ENCODE measurements at regions not wholly inside any gene's neighbourhood (a gene's known extent, or its start where the extent isn't known, plus 50 kb on each side); places are given as distances from the start of the nearest gene placed in this dataset.

GRCh38 chr4:155616117-155616516 is 50.5 kb upstream of the GUCY1A1 start:
- no peak for DNase-seq (ENCODE audit: low read depth in 2 of 2)

DNA sequence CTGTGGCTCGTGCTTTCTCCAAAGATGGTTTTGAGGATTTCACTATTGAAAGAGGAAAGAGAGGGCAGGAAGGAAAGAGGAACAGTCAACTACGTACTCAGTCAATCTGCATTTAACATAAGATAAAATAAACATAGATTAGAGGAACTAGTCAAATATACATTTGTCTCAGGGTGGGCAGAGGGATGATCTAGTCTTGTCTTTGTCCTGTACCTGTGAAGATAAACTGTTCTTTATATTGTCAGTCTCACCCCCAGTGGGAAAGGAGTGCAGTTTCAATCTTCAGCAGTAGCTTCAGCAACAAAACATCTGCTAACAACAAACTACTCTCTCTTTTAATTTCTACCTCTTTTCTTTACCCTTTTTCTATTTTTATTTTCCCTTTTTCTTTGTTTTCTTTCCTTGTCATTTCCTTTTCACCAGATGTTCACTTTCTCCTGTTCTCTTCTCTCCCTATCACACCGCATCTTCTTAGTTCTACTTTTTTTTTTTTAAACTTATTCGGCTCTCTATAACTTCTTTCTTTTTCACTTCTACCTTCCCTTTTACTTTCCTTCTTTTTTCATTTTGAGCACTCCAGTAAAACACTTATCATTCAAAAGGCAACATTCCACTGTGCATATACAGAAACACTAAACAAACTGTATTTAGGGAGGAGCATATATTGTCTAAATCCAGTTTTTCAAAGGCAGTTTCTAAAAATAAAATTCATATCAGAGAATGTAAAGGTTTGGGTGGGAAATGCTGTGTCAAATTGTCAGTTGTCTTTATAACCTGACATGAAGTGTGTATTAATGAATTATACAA is 51.4 kb upstream of the GUCY1A1 start:
- no peak for DNase-seq (ENCODE audit: low read depth in 2 of 2)

DNA sequence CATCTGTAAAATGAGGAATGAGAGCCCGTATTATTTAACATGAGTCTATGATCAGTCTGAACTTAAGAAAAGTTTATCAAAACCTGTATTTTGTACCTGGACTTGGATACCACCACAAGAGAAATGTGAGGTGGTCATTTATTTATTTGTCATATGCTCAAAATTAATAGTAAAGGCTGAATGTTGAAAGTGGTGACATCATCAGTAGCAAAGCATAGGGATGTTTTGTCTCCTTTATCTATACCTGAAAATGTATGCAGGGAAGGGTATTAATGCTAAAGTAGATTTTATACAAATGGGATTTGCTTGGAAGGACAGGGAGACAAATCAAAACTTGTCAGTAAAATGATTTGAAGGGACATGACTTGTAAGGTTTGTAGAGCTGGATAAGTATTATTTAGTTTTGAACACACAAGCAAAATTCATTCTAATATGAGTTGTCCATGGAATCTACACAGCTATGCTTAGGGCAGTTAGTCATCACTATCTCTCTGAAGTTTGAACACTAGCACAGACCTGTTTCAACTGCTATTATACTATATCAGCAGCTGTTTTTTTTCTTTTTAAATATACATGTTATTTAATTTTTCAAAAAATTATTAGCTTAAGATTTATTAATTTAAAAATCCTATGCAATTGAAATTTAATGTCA is 52.4 kb upstream of the GUCY1A1 start:
- no peak for DNase-seq (ENCODE audit: low read depth in 2 of 2)

GRCh38 chr4:155612074-155612473 is 54.6 kb upstream of the GUCY1A1 start:
- DNase-seq (ENCODE audit: low read depth in 2 of 2): no peak

GRCh38 chr4:155611501-155611900 is 55.1 kb upstream of the GUCY1A1 start:
- no peak for DNase-seq (ENCODE audit: low read depth in 2 of 2)

DNA sequence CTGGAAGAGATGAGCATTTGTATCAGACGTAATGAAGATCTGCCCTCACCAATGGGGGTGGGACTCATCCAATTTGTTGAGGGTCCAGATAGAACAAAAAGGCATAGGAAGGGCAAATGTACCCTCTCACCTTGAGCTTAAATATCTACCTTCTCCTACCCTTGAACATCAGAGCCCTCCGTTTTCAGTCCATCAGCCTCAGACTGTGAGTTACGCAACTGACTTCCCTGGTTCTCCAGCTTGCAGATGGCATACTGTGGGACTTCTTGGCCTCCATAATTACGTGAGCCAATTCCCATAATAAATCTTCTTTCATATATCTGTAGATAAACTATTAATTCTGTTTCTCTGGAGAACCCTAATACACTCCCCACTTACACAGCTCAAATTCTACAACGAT is 56.5 kb upstream of the GUCY1A1 start:
- no peak for DNase-seq (ENCODE audit: low read depth in 2 of 2)

GRCh38 chr4:155609455-155610059 is 57.1 kb upstream of the GUCY1A1 start:
- no peak for DNase-seq (ENCODE audit: low read depth in 2 of 2)

DNA sequence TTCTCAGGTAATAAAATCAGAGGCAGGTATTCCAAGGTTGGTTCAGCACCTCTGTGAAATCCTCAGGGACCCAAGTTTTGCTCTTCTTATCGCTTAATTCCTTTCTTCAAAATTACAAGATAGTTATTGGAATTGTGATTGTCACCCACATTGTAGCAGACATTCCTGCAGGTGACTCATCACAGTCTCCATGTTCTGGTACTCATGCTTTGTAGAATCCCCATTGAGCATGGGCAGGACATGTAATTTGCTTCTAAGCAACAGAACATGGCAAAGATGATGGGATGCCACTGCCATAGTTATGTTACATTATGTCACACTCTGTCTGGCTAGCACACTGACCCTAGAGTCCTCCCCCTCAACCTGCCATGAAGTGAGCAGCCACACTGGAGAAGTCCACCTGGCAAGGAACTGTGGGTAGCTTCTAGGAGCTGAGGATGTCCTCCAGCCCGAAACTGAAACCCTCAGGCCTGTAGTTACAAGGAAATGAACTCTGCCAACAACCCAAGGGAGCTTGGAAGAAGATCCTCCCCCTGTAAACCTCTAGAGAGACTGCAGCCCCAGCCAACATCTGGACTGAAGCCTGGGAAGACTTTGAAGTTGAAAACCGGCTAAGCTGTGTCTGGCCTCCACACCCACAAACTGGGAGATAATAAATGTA is 58.3 kb upstream of the GUCY1A1 start:
- DNase-seq (ENCODE audit: low read depth in 2 of 2): no peak

- DNase-seq (ENCODE audit: low read depth in 2 of 2): no peak
Measured at GRCh38 chr4:155607481-155607880, 59.2 kb upstream of the GUCY1A1 start.

DNA sequence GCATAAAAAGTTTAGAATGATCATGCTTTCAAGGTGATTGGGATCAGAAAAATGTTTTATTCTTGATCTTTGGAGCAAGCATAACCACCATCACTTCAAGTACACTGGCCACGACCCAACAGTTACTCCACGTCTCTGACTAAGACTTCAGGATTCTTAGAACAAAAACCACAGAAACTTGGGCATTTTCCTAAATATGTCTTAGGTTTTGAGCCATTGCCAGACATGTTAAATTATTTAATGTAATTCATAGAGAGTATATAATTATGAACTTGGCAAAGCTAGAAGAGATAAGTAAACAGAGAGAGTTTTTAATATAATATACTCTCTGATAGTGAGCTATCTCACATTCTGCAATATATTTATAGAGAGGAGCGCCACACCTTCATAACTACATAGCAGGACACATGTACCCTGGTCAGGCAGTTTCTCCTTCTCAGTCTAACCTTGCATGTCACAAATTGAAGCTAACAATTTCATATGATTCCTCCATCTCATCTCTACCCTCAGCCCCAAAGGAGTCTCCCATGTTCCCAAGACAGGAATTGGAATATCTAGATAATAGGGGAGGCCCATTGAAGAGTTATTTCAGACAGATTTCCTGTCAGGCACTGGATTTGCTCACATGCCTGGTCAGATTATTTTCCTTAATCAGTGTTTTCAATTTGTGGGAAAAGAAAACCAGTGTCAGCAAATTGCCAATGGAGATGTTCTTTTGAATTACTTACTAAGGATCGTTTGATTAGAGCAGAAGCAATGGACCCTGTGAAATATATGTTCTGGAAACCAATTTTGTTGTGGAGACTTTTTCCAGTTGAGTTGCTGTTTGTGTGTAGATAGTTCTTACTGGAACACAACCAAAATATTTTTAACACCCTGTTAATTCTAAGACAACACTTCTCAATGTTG is 61.7 kb upstream of the GUCY1A1 start:
- no peak for DNase-seq (ENCODE audit: low read depth in 2 of 2)

GRCh38 chr4:155603360-155603891 is 63.2 kb upstream of the GUCY1A1 start:
- DNase-seq (ENCODE audit: low read depth in 2 of 2): no peak

DNA sequence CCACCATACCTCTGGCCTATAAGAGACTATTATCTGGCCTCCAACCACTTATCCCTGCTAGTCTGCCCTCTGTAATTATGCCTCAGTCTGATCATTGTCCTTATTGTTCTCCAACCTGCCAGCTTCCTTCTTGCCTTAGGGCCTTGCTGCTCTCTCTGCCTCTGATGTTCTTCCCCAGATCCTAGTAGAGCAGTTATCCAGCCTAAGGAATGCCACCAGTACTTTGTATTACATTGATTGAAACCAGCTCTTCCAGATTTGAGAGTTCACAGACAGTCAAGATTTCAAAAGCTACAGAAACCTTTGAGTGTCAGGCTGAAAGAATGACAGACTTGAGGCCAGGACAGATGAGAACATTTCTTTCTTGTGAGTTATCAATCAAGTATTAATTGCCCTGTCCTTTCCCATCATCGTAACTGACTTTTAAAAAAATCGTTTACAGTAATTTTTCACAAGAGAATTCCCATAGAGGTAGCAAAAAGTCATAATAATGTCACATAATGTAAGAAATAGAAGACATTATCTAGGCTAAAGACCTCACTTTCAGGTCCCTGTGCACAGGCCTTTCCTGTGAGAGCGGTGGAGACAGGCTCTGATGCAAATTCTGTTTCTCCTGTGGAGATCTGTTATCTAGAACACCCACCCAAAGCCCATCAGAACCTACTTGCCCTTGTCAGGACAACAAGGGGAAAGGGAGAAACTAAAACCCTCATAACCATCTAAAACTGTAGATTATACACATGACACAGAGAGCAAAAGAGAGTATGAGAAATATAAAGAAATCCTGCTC is 64.1 kb upstream of the GUCY1A1 start:
- no peak for DNase-seq (ENCODE audit: low read depth in 2 of 2)

- no peak for DNase-seq (ENCODE audit: low read depth in 2 of 2)
Measured at GRCh38 chr4:155600244-155600643, 66.4 kb upstream of the GUCY1A1 start.

DNA sequence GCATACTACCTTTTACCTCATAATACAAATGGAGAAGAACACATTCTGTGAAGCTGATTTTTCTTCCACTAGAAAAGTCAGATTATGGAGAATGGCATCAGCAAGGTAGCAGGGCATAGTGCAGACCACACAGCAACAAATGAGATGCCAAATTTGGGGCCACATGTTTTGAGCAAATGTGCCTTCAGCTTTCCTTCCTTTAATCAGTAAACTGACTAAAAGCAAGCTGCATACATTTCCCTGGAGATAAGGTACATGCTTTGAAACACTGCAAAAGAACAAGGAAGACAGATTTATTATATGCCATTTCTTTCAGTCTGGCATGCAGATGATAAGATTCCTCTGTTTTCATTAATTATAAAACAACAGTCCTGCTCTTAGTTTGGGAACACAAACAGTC is 67.1 kb upstream of the GUCY1A1 start:
- no peak for DNase-seq (ENCODE audit: low read depth in 2 of 2)

DNA sequence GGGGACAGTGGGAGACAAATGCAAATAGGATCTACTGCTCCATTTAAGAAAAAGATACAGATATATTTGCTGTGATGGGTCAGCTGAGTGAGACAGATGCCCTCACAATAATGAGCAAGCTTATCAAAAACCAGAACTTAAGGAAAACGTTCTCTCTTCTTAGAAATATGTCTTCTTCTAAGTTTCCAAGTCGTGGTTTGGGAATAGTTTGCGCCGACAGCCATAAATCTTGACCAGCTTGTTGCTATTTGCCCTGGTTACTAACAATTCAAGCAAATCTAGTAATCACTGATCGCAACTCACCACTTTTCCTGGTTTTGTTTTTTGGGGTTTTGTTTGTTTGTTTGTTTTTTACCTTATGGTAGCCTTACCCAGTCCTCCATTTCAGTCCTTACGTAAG is 67.6 kb upstream of the GUCY1A1 start:
- no peak for DNase-seq (ENCODE audit: low read depth in 2 of 2)

DNA sequence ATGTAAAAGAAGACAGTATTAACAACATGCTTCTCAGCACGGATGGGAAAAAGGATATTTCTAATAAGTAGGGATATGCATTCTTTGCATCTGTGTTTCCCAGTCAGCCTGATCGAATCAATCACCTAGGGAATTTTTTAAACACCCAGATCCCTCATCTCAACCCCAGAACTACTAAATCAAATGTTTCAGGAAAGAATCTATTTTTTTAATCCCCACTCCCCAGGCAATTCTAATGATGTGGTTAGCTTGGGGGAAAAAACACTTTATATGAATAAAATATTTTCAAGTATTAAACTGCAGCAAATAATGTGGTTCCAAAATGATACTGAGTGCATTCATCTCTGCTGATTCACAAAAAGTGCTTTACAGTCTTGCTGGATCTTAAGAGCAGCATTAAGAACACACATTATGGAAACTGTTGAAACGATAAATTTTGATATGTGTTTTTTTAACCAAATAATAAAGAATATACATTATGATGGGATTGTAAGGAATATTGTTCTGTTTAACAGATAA is 68.7 kb upstream of the GUCY1A1 start:
- DNase-seq (ENCODE audit: low read depth in 2 of 2): no peak

DNA sequence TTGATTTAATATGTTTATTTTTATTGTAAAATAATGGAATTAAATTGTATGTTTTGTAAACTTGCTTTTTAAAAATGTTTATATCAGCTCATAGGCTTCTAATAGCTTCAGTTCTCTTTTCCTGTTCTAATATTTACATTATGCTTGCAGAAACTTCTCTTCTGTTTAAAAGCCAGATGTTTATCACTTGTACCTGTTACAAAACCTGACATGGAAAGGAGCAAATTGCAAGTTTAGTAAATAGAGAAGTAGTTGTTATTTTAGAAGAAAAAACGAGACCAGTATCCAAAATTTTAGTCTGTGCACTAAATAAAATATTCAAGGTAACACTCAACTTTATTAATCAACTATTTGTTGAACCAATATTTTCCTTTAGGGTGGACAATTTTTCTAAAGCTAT is 69.4 kb upstream of the GUCY1A1 start:
- DNase-seq (ENCODE audit: low read depth in 2 of 2): no peak

GRCh38 chr4:155593793-155594192 is 72.9 kb upstream of the GUCY1A1 start:
- no peak for DNase-seq (ENCODE audit: low read depth in 2 of 2)

GRCh38 chr4:155592938-155593297 is 73.7 kb upstream of the GUCY1A1 start:
- DNase-seq (ENCODE audit: low read depth in 2 of 2): no peak
